ENCODE measurements at regions not wholly inside any gene's neighbourhood (a gene's known extent, or its start where the extent isn't known, plus 50 kb on each side); places are given as distances from the start of the nearest gene placed in this dataset.

- TF ChIP-seq USF2 (IDR thresholded peaks at IDR 0.05; ENCODE audit: low read length) (no peak), SIN3A (conservative IDR thresholded peaks at IDR 0.05 in 1 of 2, IDR thresholded peaks at IDR 0.05 in 1 of 2; ENCODE audit: low read depth in 1 of 2, low read length in 2 of 2) (no peak), MAFK (IDR thresholded peaks at IDR 0.05; ENCODE audit: low read depth, low read length) (no peak), SIX5 (IDR thresholded peaks at IDR 0.05; ENCODE audit: low read depth, low read length) (no peak), POLR2A (IDR thresholded peaks at IDR 0.05; ENCODE audit: control extremely low read depth in 1 of 2, low read depth in 2 of 2, low read length in 2 of 2) (no peak), POLR2AphosphoS5 (IDR thresholded peaks at IDR 0.05; ENCODE audit: low read depth, low read length) (no peak), CTCF (IDR thresholded peaks at IDR 0.05; ENCODE audit: control extremely low read depth in 1 of 3, insufficient read depth in 1 of 3, low read depth in 1 of 3, low read length in 3 of 3) (no peak)
Observed at GRCh38 chr6:145071836-145072235, 663.5 kb downstream of the EPM2A start.

All from H1 (cell line).